GM23338 (cell line): ENCODE measurements at regions not wholly inside any gene's neighbourhood (a gene's known extent, or its start where the extent isn't known, plus 50 kb on each side); places are given as distances from the start of the nearest gene placed in this dataset.

Experiments
- ATAC-seq: fragments of 200-7000 bp; cut with Tn5 transposase; 3 replicates; pipeline ENCODE4 v1.9.1; 2020
- DNase-seq: peaks from one replicate; pipeline ENCODE4 v3.0.0-alpha.2; 2015; ENCODE audit warnings: low spot score
- H2AFZ ChIP-seq: fragments of 200-600 bp; sonication (generic); 2 replicates; pipeline ENCODE4 v1.8.0; 2016; ENCODE audit warnings: antibody characterized with exemption, mild to moderate bottlenecking, moderate library complexity
- H3F3A ChIP-seq: fragments of 200-600 bp; sonication (generic); replicated peaks from 2 replicates; pipeline ENCODE4 v1.8.0; 2017; ENCODE audit warnings: antibody characterized with exemption, mixed run types, low read depth
- H3K27ac ChIP-seq: fragments of 200-600 bp; sonication (generic); 2 replicates; pipeline ENCODE4 v1.6.1; 2016; ENCODE audit warnings: low read depth
- H3K27me3 ChIP-seq: fragments of 200-600 bp; sonication (generic); 2 replicates; pipeline ENCODE4 v1.8.0; 2016; ENCODE audit warnings: mild to moderate bottlenecking, mixed run types, moderate library complexity; ENCODE audit not compliant: insufficient read depth
- H3K36me3 ChIP-seq: fragments of 200-600 bp; sonication (generic); 2 replicates; pipeline ENCODE4 v1.8.0; 2016; ENCODE audit warnings: mild to moderate bottlenecking; ENCODE audit not compliant: insufficient read depth
- H3K4me1 ChIP-seq: fragments of 200-600 bp; sonication (generic); 2 replicates; pipeline ENCODE4 v1.8.0; 2016; ENCODE audit warnings: mild to moderate bottlenecking, moderate library complexity; ENCODE audit not compliant: insufficient read depth
- H3K4me2 ChIP-seq: fragments of 200-600 bp; sonication (generic); 2 replicates; pipeline ENCODE4 v1.7.1; 2017; ENCODE audit warnings: mixed run types
- H3K4me3 ChIP-seq: fragments of 200-600 bp; sonication (generic); 2 replicates; pipeline ENCODE4 v1.6.1; 2016; ENCODE audit warnings: mixed run types
- H3K79me2 ChIP-seq: fragments of 200-600 bp; sonication (generic); replicated peaks from 2 replicates; pipeline ENCODE4 v1.8.0; 2017; ENCODE audit warnings: mild to moderate bottlenecking; ENCODE audit not compliant: insufficient read depth
- H3K9me2 ChIP-seq: fragments of 200-600 bp; sonication (generic); 2 replicates; pipeline ENCODE4 v1.8.0; 2017; ENCODE audit not compliant: insufficient read depth
- H4K20me1 ChIP-seq: fragments of 200-600 bp; sonication (generic); replicated peaks from 2 replicates; pipeline ENCODE4 v1.8.0; 2017; ENCODE audit warnings: mild to moderate bottlenecking; ENCODE audit not compliant: insufficient read depth
- H3K27ac Mint-ChIP-seq: 2 replicates; pipeline ENCODE4 v1.8.0; 2020; ENCODE audit warnings: inconsistent platforms, mild to moderate bottlenecking, moderate library complexity, mixed read lengths
- H3K27me3 Mint-ChIP-seq: 3 replicates; pipeline ENCODE4 v1.8.0; 2022; ENCODE audit warnings: low read depth, mild to moderate bottlenecking, moderate library complexity, mixed read lengths, inconsistent platforms; ENCODE audit not compliant: insufficient read depth, poor library complexity
- H3K36me3 Mint-ChIP-seq: 3 replicates; pipeline ENCODE4 v1.8.0; 2021; ENCODE audit warnings: low read depth, mild to moderate bottlenecking, inconsistent platforms, moderate library complexity, mixed read lengths
- H3K4me1 Mint-ChIP-seq: 3 replicates; pipeline ENCODE4 v1.8.0; 2020; ENCODE audit warnings: mild to moderate bottlenecking, inconsistent platforms, mixed read lengths
- H3K4me3 Mint-ChIP-seq: 3 replicates; pipeline ENCODE4 v1.8.0; 2021; ENCODE audit warnings: moderate library complexity, mild to moderate bottlenecking, inconsistent platforms, mixed read lengths
- H3K9me3 Mint-ChIP-seq: 3 replicates; pipeline ENCODE4 v1.8.0; 2020; ENCODE audit warnings: moderate library complexity, mild to moderate bottlenecking, inconsistent platforms, mixed read lengths
- CREB1 ChIP-seq: fragments of 250-450 bp; sonication (Bioruptor Pico); IDR thresholded peaks from 2 replicates; pipeline ENCODE4 v1.5.0; 2020; ENCODE audit warnings: low read depth, mild to moderate bottlenecking, moderate library complexity
- CTCF ChIP-seq, 2 experiments: fragments of 200-600 bp in 1 of 2; sonication (generic) in 1 of 2; conservative IDR thresholded peaks; 2 replicates each; pipeline versions ENCODE4 v1.5.1 to v1.6.1; 2016 to 2017; ENCODE audit warnings: antibody characterized with exemption in 2 of 2, low read depth in 2 of 2, mild to moderate bottlenecking in 2 of 2, moderate library complexity in 1 of 2
- JUNB ChIP-seq: IDR thresholded peaks from one replicate; pipeline ENCODE4 v1.6.1; 2016; ENCODE audit warnings: antibody characterized with exemption; ENCODE audit not compliant: unreplicated experiment
- NANOG ChIP-seq: IDR thresholded peaks from 2 replicates; pipeline ENCODE4 v1.6.1; 2016; ENCODE audit warnings: antibody characterized with exemption, borderline replicate concordance
- REST ChIP-seq: IDR thresholded peaks from one replicate; pipeline ENCODE4 v1.6.1; 2018; ENCODE audit warnings: antibody characterized with exemption; ENCODE audit not compliant: unreplicated experiment

- Mint-ChIP-seq H3K36me3 (no peaks in the 10 kb centered on the region), H3K4me3 (no peak overlapping the region), H3K27me3 (no peaks in the 10 kb centered on the region), H3K4me1 (no peaks in the 10 kb centered on the region; the same call in 2 of the 3 replicates), H3K27ac (no peak overlapping the region), H3K9me3 (no peaks in the 10 kb centered on the region; the same call in 2 of the 3 replicates)
- Histone ChIP-seq H3K27me3 (no peaks in the 10 kb centered on the region), H3K79me2 (no peaks in the 10 kb centered on the region), H3K27ac (no peak overlapping the region), H4K20me1 (no peaks in the 10 kb centered on the region), H3K4me1 (no peaks in the 10 kb centered on the region), H2AFZ (no peak overlapping the region), H3K9me2 (0 out of 2 replicates have a peak, but pooled peaks cover 8% of the 10 kb centered on the region), H3K4me3 (no peak overlapping the region), H3K36me3 (no peaks in the 10 kb centered on the region), H3F3A (no peaks in the 10 kb centered on the region), H3K4me2 (no peak overlapping the region)
- DNase-seq (peak; percentile 62), ATAC-seq (no peak)
- TF ChIP-seq NANOG (no peak), CREB1 (CRISPR knock-in tag) (no peak), CTCF (conservative IDR thresholded peaks at IDR 0.05; ENCODE audit: low read depth in 2 of 2) (peak; percentile 67 to 69)
These were observed 660.6 kb upstream of the TENM3 start for GRCh38 chr4:181582595-181582994.

GRCh38 chr4:181588733-181589302 is 654.4 kb upstream of the TENM3 start:
- Histone ChIP-seq H4K20me1 (no peaks in the 10 kb centered on the region), H3K9me2 (peaks cover 12% of the 10 kb centered on the region; the same call in 1 of the 2 replicates), H3K79me2 (no peaks in the 10 kb centered on the region), H3K27ac (no peak overlapping the region), H2AFZ (no peak overlapping the region), H3K4me2 (no peak overlapping the region), H3K4me3 (no peak overlapping the region), H3F3A (no peaks in the 10 kb centered on the region), H3K36me3 (no peaks in the 10 kb centered on the region), H3K4me1 (no peaks in the 10 kb centered on the region), H3K27me3 (no peaks in the 10 kb centered on the region)
- Mint-ChIP-seq H3K36me3 (no peaks in the 10 kb centered on the region), H3K4me1 (no peaks in the 10 kb centered on the region), H3K27me3 (no peaks in the 10 kb centered on the region), H3K27ac (no peak overlapping the region), H3K9me3 (no peaks in the 10 kb centered on the region; the same call in 2 of the 3 replicates), H3K4me3 (no peak overlapping the region)
- TF ChIP-seq REST (no peak), JUNB (no peak)
- ATAC-seq (no peak), DNase-seq (no peak)
